IPS-18a (cell line): ENCODE measurements at regions not wholly inside any gene's neighbourhood (a gene's known extent, or its start where the extent isn't known, plus 50 kb on each side); places are given as distances from the start of the nearest gene placed in this dataset.
A peak's percentile ranks its signal among the peaks of the same experiment; 100 is the strongest.

ENCODE experiments used
- H3K27ac ChIP-seq: one replicate; pipeline ENCODE4 v1.5.1; 2013; ENCODE audit warnings: low read length
- H3K27me3 ChIP-seq: one replicate; pipeline ENCODE4 v1.6.1; 2013; ENCODE audit warnings: mild to moderate bottlenecking, low read length; ENCODE audit not compliant: control insufficient read depth, insufficient read depth
- H3K36me3 ChIP-seq: one replicate; pipeline ENCODE4 v1.6.1; 2013; ENCODE audit warnings: low read depth, low read length; ENCODE audit not compliant: control insufficient read depth
- H3K4me1 ChIP-seq: one replicate; pipeline ENCODE4 v1.6.1; 2013; ENCODE audit warnings: low read depth, low read length; ENCODE audit not compliant: control insufficient read depth
- H3K4me3 ChIP-seq: one replicate; pipeline ENCODE4 v1.5.1; 2013; ENCODE audit warnings: low read length
- H3K9ac ChIP-seq: one replicate; pipeline ENCODE4 v1.6.1; 2013; ENCODE audit warnings: mild to moderate bottlenecking, low read length, moderate library complexity
- H3K9me3 ChIP-seq: one replicate; pipeline ENCODE4 v1.6.1; 2013; ENCODE audit warnings: low read depth, low read length; ENCODE audit not compliant: control insufficient read depth

DNA sequence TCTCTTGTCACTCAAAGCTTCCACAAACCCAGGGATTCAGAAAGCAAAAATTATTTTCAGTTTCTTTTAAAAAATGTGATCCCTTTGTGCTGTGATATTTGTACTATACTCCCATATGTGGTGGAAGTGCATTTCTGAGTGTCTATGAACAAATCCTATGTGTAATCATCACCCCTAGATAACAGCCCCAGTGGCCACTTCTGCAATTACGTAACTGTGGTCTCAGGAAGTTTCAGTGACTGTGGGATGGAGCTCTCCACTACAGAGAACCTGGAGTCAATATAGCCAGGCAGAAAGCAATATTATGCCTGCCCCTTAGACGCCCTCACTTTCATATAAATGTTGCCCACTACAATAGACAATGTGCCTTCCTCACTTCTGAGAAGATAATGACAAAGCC is 1101.7 kb upstream of the GHITM start:
- Histone ChIP-seq H3K27ac (no peak overlapping the region), H3K9ac (no peak overlapping the region), H3K4me3 (no peak overlapping the region), H3K4me1 (no peaks in the 10 kb centered on the region), H3K9me3 (no peaks in the 10 kb centered on the region), H3K27me3 (no peaks in the 10 kb centered on the region), H3K36me3 (no peaks in the 10 kb centered on the region)

DNA sequence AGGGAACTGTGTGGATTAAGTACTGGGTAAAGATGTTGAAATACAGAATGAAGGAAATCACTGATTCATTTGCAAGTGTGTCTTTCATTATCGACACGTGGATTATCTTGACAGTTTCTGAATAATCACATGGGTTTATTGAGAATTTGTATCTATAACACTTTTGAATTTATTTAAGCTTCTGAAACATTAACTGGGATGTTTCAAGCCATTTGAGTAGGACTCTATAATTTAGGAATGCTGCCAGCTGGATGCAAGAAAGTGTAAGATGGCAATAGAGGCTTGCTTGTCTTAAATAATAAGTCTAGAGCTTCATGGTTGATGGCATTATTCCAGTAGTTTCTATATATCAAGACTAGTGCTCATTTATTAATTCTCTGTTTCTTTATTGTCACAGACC is 1100.7 kb upstream of the GHITM start:
- H3K27ac ChIP-seq: no peak overlapping the region
- H3K4me3 ChIP-seq: no peak overlapping the region
- no peaks in the 10 kb centered on the region for H3K4me1 ChIP-seq
- H3K9me3 ChIP-seq: no peaks in the 10 kb centered on the region
- H3K9ac ChIP-seq: no peak overlapping the region
- no peaks in the 10 kb centered on the region for H3K36me3 ChIP-seq
- no peaks in the 10 kb centered on the region for H3K27me3 ChIP-seq

DNA sequence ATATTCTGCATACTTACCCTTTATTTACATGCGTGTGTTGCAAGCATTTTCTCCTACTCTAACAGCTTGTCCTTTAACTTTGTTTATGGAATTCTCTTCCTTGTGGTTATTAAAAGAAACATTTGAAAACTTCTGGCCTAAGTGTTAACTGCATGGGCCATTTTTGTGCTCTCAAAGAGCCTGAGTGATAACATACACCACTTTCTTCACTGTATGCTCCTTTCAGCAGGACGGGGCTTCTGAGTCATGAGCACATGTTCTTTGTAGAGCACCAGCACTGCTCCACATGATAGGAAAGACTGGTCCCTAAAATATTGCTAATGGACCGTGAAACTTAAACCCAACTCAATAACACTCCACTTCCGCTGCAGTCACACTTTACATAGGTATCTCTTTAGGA is 1093.6 kb upstream of the GHITM start:
- no peaks in the 10 kb centered on the region for H3K9me3 ChIP-seq
- no peaks in the 10 kb centered on the region for H3K36me3 ChIP-seq
- no peaks in the 10 kb centered on the region for H3K4me1 ChIP-seq
- no peak overlapping the region for H3K27ac ChIP-seq
- H3K9ac ChIP-seq: no peak overlapping the region
- no peaks in the 10 kb centered on the region for H3K27me3 ChIP-seq
- no peak overlapping the region for H3K4me3 ChIP-seq

GRCh38 chr10:83050815-83051214 is 1088.5 kb upstream of the GHITM start:
- H3K4me1 ChIP-seq: peaks cover 5% of the 10 kb centered on the region
- no peak overlapping the region for H3K4me3 ChIP-seq
- no peak overlapping the region for H3K9ac ChIP-seq
- H3K36me3 ChIP-seq: no peaks in the 10 kb centered on the region
- H3K27ac ChIP-seq: no peak overlapping the region
- no peaks in the 10 kb centered on the region for H3K9me3 ChIP-seq
- H3K27me3 ChIP-seq: no peaks in the 10 kb centered on the region

GRCh38 chr10:83062871-83063270 is 1076.4 kb upstream of the GHITM start:
- Histone ChIP-seq H3K27ac (no peak overlapping the region), H3K9ac (no peak overlapping the region), H3K4me1 (no peaks in the 10 kb centered on the region), H3K36me3 (no peaks in the 10 kb centered on the region), H3K9me3 (no peaks in the 10 kb centered on the region), H3K27me3 (no peaks in the 10 kb centered on the region), H3K4me3 (no peak overlapping the region)

GRCh38 chr10:83073472-83073871 is 1065.8 kb upstream of the GHITM start:
- H3K36me3 ChIP-seq: no peaks in the 10 kb centered on the region
- no peaks in the 10 kb centered on the region for H3K9me3 ChIP-seq
- no peak overlapping the region for H3K4me3 ChIP-seq
- no peak overlapping the region for H3K27ac ChIP-seq
- H3K4me1 ChIP-seq: peaks cover 12% of the 10 kb centered on the region
- no peaks in the 10 kb centered on the region for H3K27me3 ChIP-seq
- H3K9ac ChIP-seq: no peak overlapping the region

- no peaks in the 10 kb centered on the region for H3K9me3 ChIP-seq
Observed at GRCh38 chr10:83075016-83075814, 1064.1 kb upstream of the GHITM start.

GRCh38 chr10:83075815-83076355 is 1063.4 kb upstream of the GHITM start:
- Histone ChIP-seq H3K27ac (no peak overlapping the region), H3K4me1 (peaks cover 20% of the 10 kb centered on the region), H3K27me3 (no peaks in the 10 kb centered on the region), H3K4me3 (no peak overlapping the region), H3K9me3 (no peaks in the 10 kb centered on the region), H3K9ac (no peak overlapping the region), H3K36me3 (no peaks in the 10 kb centered on the region)

More at GRCh38 chr10:83075016-83075814, 1064.1 kb upstream of the GHITM start:
- Histone ChIP-seq H3K9ac (no peak overlapping the region), H3K36me3 (no peaks in the 10 kb centered on the region), H3K4me3 (no peak overlapping the region), H3K27me3 (no peaks in the 10 kb centered on the region), H3K4me1 (peaks cover 20% of the 10 kb centered on the region), H3K27ac (no peak overlapping the region)

GRCh38 chr10:83076443-83076842 is 1062.9 kb upstream of the GHITM start:
- Histone ChIP-seq H3K27me3 (no peaks in the 10 kb centered on the region), H3K9me3 (no peaks in the 10 kb centered on the region), H3K4me3 (no peak overlapping the region), H3K27ac (no peak overlapping the region), H3K36me3 (no peaks in the 10 kb centered on the region), H3K4me1 (peaks cover 20% of the 10 kb centered on the region), H3K9ac (no peak overlapping the region)

- no peaks in the 10 kb centered on the region for H3K36me3 ChIP-seq
- peak overlapping the region; percentile 72 for H3K27ac ChIP-seq
- no peaks in the 10 kb centered on the region for H3K27me3 ChIP-seq
- H3K4me1 ChIP-seq: peaks cover 20% of the 10 kb centered on the region
- H3K4me3 ChIP-seq: peak overlapping the region; percentile 7
- H3K9me3 ChIP-seq: no peaks in the 10 kb centered on the region
- peak overlapping the region; percentile 31 for H3K9ac ChIP-seq
Observed at GRCh38 chr10:83078160-83078559, 1061.1 kb upstream of the GHITM start.

GRCh38 chr10:83078645-83079044 is 1060.7 kb upstream of the GHITM start:
- H3K27me3 ChIP-seq: no peaks in the 10 kb centered on the region
- no peak overlapping the region for H3K4me3 ChIP-seq
- peaks cover 20% of the 10 kb centered on the region for H3K4me1 ChIP-seq
- H3K9me3 ChIP-seq: no peaks in the 10 kb centered on the region
- peak overlapping the region; percentile 72 for H3K27ac ChIP-seq
- peak overlapping the region; percentile 31 for H3K9ac ChIP-seq
- H3K36me3 ChIP-seq: no peaks in the 10 kb centered on the region

- H3K27me3 ChIP-seq: no peaks in the 10 kb centered on the region
- H3K9ac ChIP-seq: no peak overlapping the region
- H3K9me3 ChIP-seq: no peaks in the 10 kb centered on the region
- peaks cover 5% of the 10 kb centered on the region for H3K4me1 ChIP-seq
- H3K36me3 ChIP-seq: no peaks in the 10 kb centered on the region
- H3K27ac ChIP-seq: no peak overlapping the region
- H3K4me3 ChIP-seq: no peak overlapping the region
Observed at GRCh38 chr10:83083831-83084230, 1055.5 kb upstream of the GHITM start.
